Lower leg skin (tissue), 4 donors: ENCODE measurements at regions not wholly inside any gene's neighbourhood (a gene's known extent, or its start where the extent isn't known, plus 50 kb on each side); places are given as distances from the start of the nearest gene placed in this dataset.

ENCODE experiments used
- DNase-seq, 2 donors: peaks; one replicate each; pipeline ENCODE4 v3.0.0-alpha.2; 2019; ENCODE audit warnings: low spot score in 2 of 2
- H3K4me3 ChIP-seq: fragments of 200-600 bp; sonication (generic); 2 replicates; pipeline ENCODE4 v1.5.1; 2017; ENCODE audit warnings: mild to moderate bottlenecking, low read depth; ENCODE audit not compliant: poor library complexity, severe bottlenecking
- POLR2A ChIP-seq, 2 donors: fragments of 450-650 bp; IDR thresholded peaks; one replicate each; pipeline ENCODE4 v1.6.1; 2016 to 2017; ENCODE audit warnings: antibody characterized with exemption in 2 of 2, mild to moderate bottlenecking in 1 of 2, moderate library complexity in 1 of 2
- WGBS, 2 donors: methylation state at CpG; one replicate each; pipeline ENCODE4 v1.1.5; 2018; 5-methylcytosine and 5-hydroxymethylcytosine counted together
- intact Hi-C: fragments of 100-400 bp; cut with DNase I; formaldehyde crosslinking; loops from one replicate; pipeline ENCODE4 v1.15.0; 2023; ENCODE audit warnings: low total_unique reads
- TF ChIP-seq, protein P1 (sequence below), 3 donors: fragments of 450-650 bp; IDR thresholded peaks; one replicate each; pipeline ENCODE4 v1.5.1; 2016; ENCODE audit warnings: antibody characterized with exemption in 3 of 3, mild to moderate bottlenecking in 3 of 3, moderate library complexity in 2 of 3

DNA sequence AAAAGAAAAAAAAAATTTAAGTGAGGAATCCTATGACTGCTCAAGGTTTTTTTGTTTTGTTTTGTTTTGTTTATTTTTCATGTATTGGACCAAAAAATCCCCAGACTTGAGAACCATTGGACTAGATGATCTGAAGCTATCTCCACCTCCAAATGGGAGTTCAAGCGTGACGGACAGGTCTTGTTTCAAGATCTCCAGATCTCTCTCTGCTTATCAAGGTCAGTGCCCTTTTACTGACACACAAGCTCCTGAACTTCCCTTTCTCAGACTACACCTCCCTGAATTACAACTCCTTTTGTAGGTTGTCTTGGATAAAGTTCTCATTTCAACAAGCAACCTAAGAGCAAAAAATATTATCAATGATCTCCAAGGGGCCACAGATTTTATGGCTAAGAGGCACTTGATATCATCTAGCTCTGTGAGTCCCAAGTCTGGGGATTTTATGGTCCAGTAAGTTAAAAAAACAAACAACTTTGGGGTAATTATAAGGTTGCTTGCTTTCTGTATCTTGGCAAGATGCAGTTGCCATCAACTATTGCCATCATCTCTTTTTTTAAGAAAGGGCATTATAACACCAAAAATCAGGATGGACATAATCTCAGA lies 396.0 kb upstream of the ATP5MC3 start:
- DNase-seq, result no peak
- intact Hi-C loops, result no loop called here
- TF ChIP-seq POLR2A (IDR thresholded peaks at IDR 0.05), result no peak
- TF ChIP-seq, protein P1, sequence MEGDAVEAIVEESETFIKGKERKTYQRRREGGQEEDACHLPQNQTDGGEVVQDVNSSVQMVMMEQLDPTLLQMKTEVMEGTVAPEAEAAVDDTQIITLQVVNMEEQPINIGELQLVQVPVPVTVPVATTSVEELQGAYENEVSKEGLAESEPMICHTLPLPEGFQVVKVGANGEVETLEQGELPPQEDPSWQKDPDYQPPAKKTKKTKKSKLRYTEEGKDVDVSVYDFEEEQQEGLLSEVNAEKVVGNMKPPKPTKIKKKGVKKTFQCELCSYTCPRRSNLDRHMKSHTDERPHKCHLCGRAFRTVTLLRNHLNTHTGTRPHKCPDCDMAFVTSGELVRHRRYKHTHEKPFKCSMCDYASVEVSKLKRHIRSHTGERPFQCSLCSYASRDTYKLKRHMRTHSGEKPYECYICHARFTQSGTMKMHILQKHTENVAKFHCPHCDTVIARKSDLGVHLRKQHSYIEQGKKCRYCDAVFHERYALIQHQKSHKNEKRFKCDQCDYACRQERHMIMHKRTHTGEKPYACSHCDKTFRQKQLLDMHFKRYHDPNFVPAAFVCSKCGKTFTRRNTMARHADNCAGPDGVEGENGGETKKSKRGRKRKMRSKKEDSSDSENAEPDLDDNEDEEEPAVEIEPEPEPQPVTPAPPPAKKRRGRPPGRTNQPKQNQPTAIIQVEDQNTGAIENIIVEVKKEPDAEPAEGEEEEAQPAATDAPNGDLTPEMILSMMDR (IDR thresholded peaks at IDR 0.05), result no peak
- no peak overlapping the region for H3K4me3 ChIP-seq
- WGBS, 2 donors, result 94 to 96% methylated on average over 2 of the region's 2 CpGs

DNA sequence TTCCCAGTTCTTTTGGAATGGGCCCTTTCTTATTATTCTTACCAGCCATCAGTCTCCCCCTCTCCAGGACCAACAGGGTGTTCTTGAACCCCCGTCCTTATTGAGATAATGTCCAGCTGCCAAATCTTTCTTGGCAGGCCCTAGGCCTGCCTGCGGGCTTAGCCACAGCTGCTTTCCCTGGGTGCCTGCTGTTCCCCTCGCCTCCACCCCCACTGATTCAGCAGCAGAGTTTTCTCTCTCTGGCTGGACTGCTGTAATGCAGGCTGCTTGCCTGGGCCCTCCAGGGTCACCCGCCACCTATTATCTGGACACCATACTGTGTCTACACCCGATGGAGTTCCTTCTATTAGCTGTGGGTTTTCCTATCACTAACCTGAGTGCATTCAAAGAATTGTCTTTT lies 395.4 kb upstream of the ATP5MC3 start:
- no peak for TF ChIP-seq POLR2A (IDR thresholded peaks at IDR 0.05)
- TF ChIP-seq, protein P1 (IDR thresholded peaks at IDR 0.05), result no peak
- 74 to 76% methylated on average over 5 of the region's 5 CpGs for WGBS, 2 donors
- DNase-seq, result no peak

DNA sequence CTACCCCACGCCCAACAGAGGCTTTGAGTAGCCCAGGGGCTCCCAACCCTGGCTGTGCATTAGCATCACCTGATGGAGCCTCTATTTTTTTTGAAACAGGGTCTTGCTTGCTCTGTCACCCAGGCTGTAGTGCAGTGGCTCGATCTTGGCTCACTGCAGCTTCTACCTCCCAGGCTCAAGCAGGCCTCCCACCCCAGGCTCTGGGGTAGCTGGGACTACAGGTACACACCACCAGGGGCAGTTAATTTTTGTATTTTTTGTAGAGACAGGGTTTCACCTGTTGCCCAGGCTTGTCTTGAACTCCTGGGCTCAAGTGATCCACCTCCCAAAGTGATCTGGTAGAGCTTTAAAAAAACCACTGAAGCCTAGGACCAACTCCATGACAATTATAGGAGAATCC lies 394.8 kb upstream of the ATP5MC3 start:
- 66 to 88% methylated on average over 2 of the region's 2 CpGs for WGBS, 2 donors
- TF ChIP-seq POLR2A (IDR thresholded peaks at IDR 0.05), result no peak
- TF ChIP-seq, protein P1 (IDR thresholded peaks at IDR 0.05), result no peak
- DNase-seq, result no peak
- H3K4me3 ChIP-seq, result no peak overlapping the region
- intact Hi-C loops, result no loop called here

More for the DNA sequence above, 395.4 kb upstream of the ATP5MC3 start:
- intact Hi-C loops, result no loop called here
- no peak overlapping the region for H3K4me3 ChIP-seq

DNA sequence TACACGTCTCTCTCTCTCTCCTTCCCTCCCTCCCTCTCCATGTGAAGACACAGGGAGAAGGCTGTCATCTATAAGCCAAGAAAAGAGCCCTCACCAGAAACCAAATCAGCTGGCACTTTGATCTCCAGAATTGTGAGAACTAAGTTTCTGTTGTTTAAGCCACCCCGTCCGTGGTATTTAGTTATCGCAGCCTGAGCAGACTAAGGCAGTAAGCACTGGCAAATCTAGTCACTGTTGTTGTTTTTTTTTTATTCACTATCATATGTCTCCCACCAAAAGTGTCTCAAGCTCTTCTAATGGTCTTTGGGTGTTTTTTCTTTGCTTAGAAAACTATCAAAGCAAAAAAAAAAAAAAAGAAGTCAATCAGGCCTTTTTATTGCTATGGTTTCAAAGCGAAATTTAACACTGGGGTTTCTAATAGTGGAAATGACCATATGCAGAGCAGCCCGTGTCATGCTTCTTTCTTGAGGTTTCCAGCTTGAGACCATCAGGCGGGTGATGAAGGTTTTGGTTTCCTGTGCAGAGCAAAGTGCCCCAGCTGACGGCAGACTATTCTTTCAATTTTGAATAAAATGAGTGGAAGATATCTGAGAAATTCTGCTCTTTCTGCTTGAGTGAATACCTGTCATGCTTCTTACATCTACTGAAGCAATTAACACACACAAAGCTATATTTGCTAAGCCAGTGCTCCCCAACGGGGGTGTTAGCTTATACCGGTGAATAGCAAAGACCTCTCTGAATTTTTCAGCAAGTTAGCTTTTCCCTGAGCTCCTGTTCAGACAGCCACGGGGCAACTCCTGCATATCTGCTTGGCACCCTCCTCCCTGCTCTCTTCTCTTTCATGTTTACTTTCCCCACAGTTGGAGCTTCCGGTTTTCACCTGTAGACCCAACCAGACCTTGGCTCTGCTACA lies 394.1 kb upstream of the ATP5MC3 start:
- TF ChIP-seq POLR2A (IDR thresholded peaks at IDR 0.05), result no peak
- no peak overlapping the region for H3K4me3 ChIP-seq
- DNase-seq, result no peak
- intact Hi-C loops, result no loop called here
- WGBS, 2 donors, result 57 to 58% methylated on average over 12 of the region's 12 CpGs

DNA sequence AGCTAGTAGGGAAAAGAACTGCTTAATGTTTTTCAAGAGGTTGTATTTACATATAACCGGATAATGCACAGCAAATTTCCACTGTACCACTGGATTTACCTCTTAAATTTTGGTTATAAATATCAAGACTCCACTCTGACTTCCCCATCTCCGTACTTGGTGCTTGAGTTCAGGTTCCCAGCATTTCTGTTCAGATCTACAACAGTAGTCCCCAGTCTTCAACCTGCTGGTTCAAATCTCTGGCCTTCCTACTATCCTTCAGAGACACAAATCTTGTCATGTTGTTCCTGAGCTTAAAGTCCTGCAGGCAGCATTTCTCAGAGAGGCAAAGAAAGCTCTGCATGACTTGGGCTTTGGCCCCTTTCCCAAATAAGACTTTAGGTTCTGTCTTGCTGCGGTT lies 392.6 kb upstream of the ATP5MC3 start:
- intact Hi-C loops, result no loop called here
- 84 to 89% methylated on average over 3 of the region's 3 CpGs for WGBS, 2 donors
- no peak for DNase-seq
- H3K4me3 ChIP-seq, result no peak overlapping the region
- TF ChIP-seq, protein P1 (IDR thresholded peaks at IDR 0.05), result no peak

DNA sequence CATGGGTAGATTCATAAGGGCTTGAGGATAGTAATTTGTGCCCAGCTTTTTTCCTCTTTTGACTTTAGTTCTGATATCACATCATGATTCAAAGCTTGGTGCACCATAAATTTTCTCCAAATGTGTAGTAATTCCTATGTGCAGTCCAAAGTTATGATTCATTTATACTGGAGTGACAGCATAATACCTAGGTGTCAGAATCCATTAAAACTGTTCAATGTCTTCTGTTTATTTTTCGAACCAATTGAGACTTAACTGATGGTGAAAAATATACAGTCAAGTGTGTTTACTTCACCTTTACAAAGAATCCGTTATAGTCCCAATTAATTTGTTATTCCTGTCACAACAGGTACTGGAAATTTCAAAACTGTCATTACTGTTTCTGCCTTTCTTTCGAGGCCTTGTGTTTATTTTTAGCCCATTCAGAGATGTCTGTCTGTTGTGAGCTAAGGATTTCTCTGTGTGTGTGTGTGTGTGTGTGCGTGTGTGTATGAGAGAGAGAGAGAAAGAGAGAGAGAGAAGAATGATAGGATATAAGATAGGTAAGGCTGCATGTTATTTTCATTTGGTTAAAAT lies 389.7 kb upstream of the ATP5MC3 start:
- intact Hi-C loops, result no loop called here
- 45 to 62% methylated on average over 4 of the region's 4 CpGs for WGBS, 2 donors
- TF ChIP-seq, protein P1 (IDR thresholded peaks at IDR 0.05), result no peak
- no peak for TF ChIP-seq POLR2A (IDR thresholded peaks at IDR 0.05)
- H3K4me3 ChIP-seq, result no peak overlapping the region
- DNase-seq, result no peak
